ENCODE measurements at regions not wholly inside any gene's neighbourhood (a gene's known extent, or its start where the extent isn't known, plus 50 kb on each side); places are given as distances from the start of the nearest gene placed in this dataset.
A peak's percentile ranks its signal among the peaks of the same experiment; 100 is the strongest.

DNA sequence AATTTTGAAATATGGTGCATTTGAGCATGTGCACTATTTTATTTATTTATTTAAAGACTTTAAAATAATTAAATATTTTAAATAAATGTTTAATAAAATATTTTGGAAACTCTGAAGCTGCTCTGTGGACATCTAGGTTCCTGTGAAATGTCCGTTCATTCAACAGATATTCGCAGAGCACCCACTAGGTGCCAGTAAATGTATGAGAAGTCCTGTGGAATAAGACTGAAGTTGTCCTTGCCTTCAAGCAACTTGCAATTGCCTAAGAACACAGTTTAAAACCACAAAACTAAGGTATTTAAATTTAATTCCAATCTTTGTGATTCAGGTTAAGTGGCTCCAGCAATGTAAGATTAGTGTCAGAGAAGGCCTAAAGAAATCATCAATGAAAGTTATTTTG, 306.7 kb downstream of the GBA3 start:
- intact Hi-C loops (cut with DNase I): no loop called here
- 77 to 87% methylated on average over 2 of the region's 2 CpGs for WGBS, 2 donors
- peak in 2 of 9 donors; percentile 33 to 36 for TF ChIP-seq CTCF (IDR thresholded peaks at IDR 0.05)

DNA sequence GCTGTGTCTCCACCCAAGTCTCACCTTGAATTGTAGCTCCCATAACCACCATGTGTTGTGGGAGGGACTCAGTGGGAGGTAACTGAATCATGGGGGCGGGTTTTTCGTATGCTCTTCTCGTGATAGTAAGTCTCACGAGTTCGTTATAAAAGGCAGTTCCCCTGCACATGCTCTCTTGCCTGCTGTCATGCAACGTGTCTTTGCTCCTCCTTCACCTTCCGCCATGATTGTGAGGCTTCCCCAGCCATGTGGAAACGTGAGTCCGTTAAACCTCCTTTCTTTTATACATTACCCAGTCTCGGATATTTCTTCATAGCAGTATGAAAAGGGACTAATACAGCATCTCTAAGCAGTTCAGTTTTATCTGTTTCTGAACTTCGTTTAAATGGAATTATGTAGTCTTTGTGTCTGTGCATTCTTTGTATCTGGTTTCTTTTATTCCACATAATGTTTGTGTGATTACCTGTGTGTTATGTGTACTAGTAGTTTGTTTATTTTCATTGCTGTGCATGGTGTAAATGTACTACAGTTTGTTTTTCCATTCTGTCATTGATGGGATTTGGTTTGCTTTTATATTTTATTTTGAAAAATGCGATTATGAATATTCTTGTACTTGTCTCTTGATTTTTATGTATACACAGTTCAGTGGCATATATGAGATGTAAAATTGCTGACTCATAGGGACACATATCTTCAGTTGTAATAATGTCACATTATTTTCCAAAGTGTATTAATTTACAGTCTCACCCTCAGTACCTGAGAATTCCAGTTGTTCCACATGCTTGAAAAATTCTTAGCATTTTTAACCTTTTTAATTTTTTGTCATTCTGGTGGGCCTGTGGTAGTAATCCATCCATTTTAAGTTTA, 304.9 kb downstream of the GBA3 start:
- no peak overlapping the region for H3K27ac ChIP-seq
- no peak overlapping the region for H3K4me3 ChIP-seq
- TF ChIP-seq CTCF (IDR thresholded peaks at IDR 0.05): no peak
- no peak for DNase-seq
- 86 to 90% methylated on average over 12 of the region's 12 CpGs for WGBS, 2 donors
- no peaks in the 10 kb centered on the region for H3K36me3 ChIP-seq
- no peak for ATAC-seq
- H3K9me3 ChIP-seq: peaks cover 0 to 3% (median 0%) of the 10 kb centered on the region in 11 donors
- H3K27me3 ChIP-seq: no peaks in the 10 kb centered on the region
- intact Hi-C loops (cut with DNase I): no loop called here
- H3K4me1 ChIP-seq: peaks cover 0 to 5% (median 0%) of the 10 kb centered on the region in 9 donors

More for the DNA sequence above, 306.7 kb downstream of the GBA3 start:
- Histone ChIP-seq H3K36me3 (no peaks in the 10 kb centered on the region), H3K4me3 (no peak overlapping the region), H3K27ac (no peak overlapping the region), H3K4me1 (peaks cover 0 to 5% (median 0%) of the 10 kb centered on the region in 9 donors), H3K9me3 (peaks cover 0 to under 1% (median 0%) of the 10 kb centered on the region in 11 donors), H3K27me3 (no peaks in the 10 kb centered on the region)
- DNase-seq (no peak), ATAC-seq (no peak)

- no peak overlapping the region for H3K4me3 ChIP-seq
- TF ChIP-seq CTCF (IDR thresholded peaks at IDR 0.05): no peak
- no peaks in the 10 kb centered on the region for H3K27me3 ChIP-seq
- WGBS, 2 donors: 43 to 48% methylated on average over 1 of the region's 1 CpG
- intact Hi-C loops (cut with DNase I): no loop called here
- H3K36me3 ChIP-seq: no peaks in the 10 kb centered on the region
- H3K4me1 ChIP-seq: peaks cover 0 to 4% (median 0%) of the 10 kb centered on the region in 9 donors
- H3K9me3 ChIP-seq: peaks cover 0 to 3% (median 0%) of the 10 kb centered on the region in 11 donors
- no peak overlapping the region for H3K27ac ChIP-seq
- ATAC-seq (no peak), DNase-seq (no peak)
These were observed 298.8 kb downstream of the GBA3 start for GRCh38 chr4:22991576-22991975.

GRCh38 chr4:22988526-22988925, 295.8 kb downstream of the GBA3 start:
- no peak overlapping the region for H3K27ac ChIP-seq
- DNase-seq (no peak), ATAC-seq (no peak)
- H3K36me3 ChIP-seq: no peaks in the 10 kb centered on the region
- H3K27me3 ChIP-seq: no peaks in the 10 kb centered on the region
- intact Hi-C loops (cut with DNase I): no loop called here
- H3K4me3 ChIP-seq: no peak overlapping the region
- TF ChIP-seq CTCF (IDR thresholded peaks at IDR 0.05): no peak
- H3K4me1 ChIP-seq: peaks cover 0 to 4% (median 0%) of the 10 kb centered on the region in 9 donors
- peaks cover 0 to 14% (median 0%) of the 10 kb centered on the region in 11 donors for H3K9me3 ChIP-seq
